SK-N-SH (cell line): ENCODE measurements at regions not wholly inside any gene's neighbourhood (a gene's known extent, or its start where the extent isn't known, plus 50 kb on each side); places are given as distances from the start of the nearest gene placed in this dataset.

ENCODE experiments used
- CTCF ChIA-PET: fragments of 300-600, 350-600 bp; formaldehyde crosslinking; extraction: SDS; loops from one replicate; lab custom pipeline; 2021; lab: Yijun Ruan, JAX
- POLR2A ChIA-PET: fragments of 350-600 bp; sonication (Branson Sonifier 250); formaldehyde crosslinking; extraction: SDS; loops from one replicate; lab custom pipeline; 2020; ENCODE audit warnings: antibody characterized with exemption, inconsistent platforms; lab: Yijun Ruan, JAX
- DNase-seq: peaks from one replicate; pipeline ENCODE4 v3.0.0; 2012
- H2AFZ ChIP-seq: fragments of 200-600 bp; sonication (generic); 2 replicates; pipeline ENCODE4 v1.8.1; 2016; ENCODE audit warnings: antibody characterized with exemption, mild to moderate bottlenecking, low read depth
- H3F3A ChIP-seq: fragments of 200-600 bp; sonication (generic); replicated peaks from 2 replicates; pipeline ENCODE3; 2016; ENCODE audit warnings: antibody characterized with exemption, mild to moderate bottlenecking; ENCODE audit not compliant: insufficient read depth
- H3K27ac ChIP-seq, 2 experiments: fragments of 200-500 bp in 1 of 2; fragments of 200-600 bp in 1 of 2; sonication (Bioruptor generic) in 1 of 2; sonication (generic), shearing (Covaris generic) in 1 of 2; 2 replicates each; pipeline versions ENCODE4 v1.5.1 to v1.6.1; 2014 to 2016; ENCODE audit warnings: low read depth in 2 of 2, inconsistent platforms in 1 of 2, low read length in 1 of 2, mild to moderate bottlenecking in 1 of 2, mixed read lengths in 1 of 2
- H3K27me3 ChIP-seq: fragments of 200-600 bp; sonication (generic), shearing (Covaris generic); 2 replicates; pipeline ENCODE4 v1.6.1; 2016; ENCODE audit warnings: mixed run types; ENCODE audit not compliant: insufficient read depth
- H3K36me3 ChIP-seq, 2 experiments: fragments of 200-500 bp in 1 of 2; fragments of 200-600 bp in 1 of 2; sonication (Bioruptor generic) in 1 of 2; sonication (generic) in 1 of 2; replicated peaks in 1 of 2; 2 replicates each; pipeline versions ENCODE3 to v1.5.1; 2014 to 2016; ENCODE audit warnings: low read length in 1 of 2, mild to moderate bottlenecking in 1 of 2; ENCODE audit not compliant: insufficient read depth in 2 of 2, control insufficient read depth in 1 of 2
- H3K4me1 ChIP-seq, 2 experiments: fragments of 200-500 bp in 1 of 2; fragments of 200-600 bp in 1 of 2; sonication (Bioruptor generic) in 1 of 2; sonication (generic), shearing (Covaris generic) in 1 of 2; 2 replicates each; pipeline versions ENCODE4 v1.5.1 to v1.6.1; 2014 to 2016; ENCODE audit warnings: low read depth in 1 of 2, low read length in 1 of 2, mixed run types in 1 of 2; ENCODE audit not compliant: insufficient read depth in 2 of 2, control insufficient read depth in 1 of 2
- H3K4me2 ChIP-seq: fragments of 200-600 bp; sonication (generic), shearing (Covaris generic); 2 replicates; pipeline ENCODE4 v1.6.1; 2017; ENCODE audit warnings: mixed run types
- H3K4me3 ChIP-seq, 2 experiments: fragments of 200-500 bp in 1 of 2; fragments of 200-600 bp in 1 of 2; sonication (Bioruptor generic) in 1 of 2; sonication (generic), shearing (Covaris generic) in 1 of 2; 2 replicates each; pipeline versions ENCODE4 v1.5.1 to v1.8.1; 2014 to 2016; ENCODE audit warnings: low read depth in 2 of 2, inconsistent platforms in 1 of 2, low read length in 1 of 2, mild to moderate bottlenecking in 1 of 2, mixed read lengths in 1 of 2, moderate library complexity in 1 of 2
- H3K79me2 ChIP-seq: fragments of 200-600 bp; sonication (generic); 2 replicates; pipeline ENCODE4 v1.8.1; 2017; ENCODE audit warnings: mild to moderate bottlenecking; ENCODE audit not compliant: insufficient read depth
- H3K9ac ChIP-seq: fragments of 200-600 bp; sonication (generic); 2 replicates; pipeline ENCODE4 v1.6.1; 2017; ENCODE audit warnings: mixed run types
- H3K9me2 ChIP-seq: fragments of 200-600 bp; sonication (generic); 2 replicates; pipeline ENCODE4 v1.6.1; 2017; ENCODE audit warnings: mixed run types
- H3K9me3 ChIP-seq: fragments of 200-600 bp; sonication (generic); 2 replicates; pipeline ENCODE4 v1.6.1; 2017; ENCODE audit warnings: mixed run types, mild to moderate bottlenecking, moderate library complexity
- H4K20me1 ChIP-seq: fragments of 200-600 bp; sonication (generic); 2 replicates; pipeline ENCODE4 v1.6.1; 2017; ENCODE audit warnings: mild to moderate bottlenecking, mixed run types; ENCODE audit not compliant: insufficient read depth
- EP300 ChIP-seq, 2 experiments: IDR thresholded peaks; 2 replicates each; pipeline versions ENCODE4 v1.4.0 to v1.6.1; 2012; ENCODE audit warnings: borderline replicate concordance in 1 of 2, low read depth in 1 of 2, low read length in 1 of 2
- FOSL2 ChIP-seq: IDR thresholded peaks from 2 replicates; pipeline ENCODE4 v1.4.0; 2012; ENCODE audit warnings: low read depth, mild to moderate bottlenecking, moderate library complexity, borderline replicate concordance
- FOXM1 ChIP-seq: IDR thresholded peaks from 2 replicates; pipeline ENCODE4 v1.4.0; 2012; ENCODE audit warnings: low read depth, mild to moderate bottlenecking
- GABPA ChIP-seq: IDR thresholded peaks from 2 replicates; pipeline ENCODE4 v1.4.0; 2012; ENCODE audit warnings: low read depth, mild to moderate bottlenecking
- GATA2 ChIP-seq: sonication (generic); formaldehyde crosslinking; IDR thresholded peaks from 2 replicates; pipeline ENCODE4 v1.5.0; 2020; ENCODE audit warnings: mild to moderate bottlenecking, missing genetic modification reagents
- MEF2A ChIP-seq: IDR thresholded peaks from 2 replicates; pipeline ENCODE4 v1.4.0; 2012; ENCODE audit warnings: low read depth, borderline replicate concordance
- NRF1 ChIP-seq: IDR thresholded peaks from 2 replicates; pipeline ENCODE4 v1.6.1; 2012; ENCODE audit warnings: low read depth, mild to moderate bottlenecking, low read length
- POLR2AphosphoS5 ChIP-seq: IDR thresholded peaks from 2 replicates; pipeline ENCODE4 v1.6.1; 2012; ENCODE audit warnings: low read depth, low read length
- RAD21 ChIP-seq: IDR thresholded peaks from 2 replicates; pipeline ENCODE4 v1.6.1; 2012; ENCODE audit warnings: mild to moderate bottlenecking, low read length
- RFX5 ChIP-seq: IDR thresholded peaks from 2 replicates; pipeline ENCODE4 v1.6.1; 2012; ENCODE audit warnings: mild to moderate bottlenecking, improper control_type of control experiment, low read length
- RXRA ChIP-seq: IDR thresholded peaks from 2 replicates; pipeline ENCODE4 v1.4.0; 2012; ENCODE audit warnings: low read depth, mild to moderate bottlenecking, borderline replicate concordance
- TAF1 ChIP-seq: IDR thresholded peaks from 2 replicates; pipeline ENCODE4 v1.6.1; 2012; ENCODE audit warnings: low read depth, mild to moderate bottlenecking, low read length, moderate library complexity, borderline replicate concordance
- TCF12 ChIP-seq: IDR thresholded peaks from 2 replicates; pipeline ENCODE4 v1.4.0; 2012
- TEAD4 ChIP-seq: IDR thresholded peaks from 2 replicates; pipeline ENCODE4 v1.4.0; 2012; ENCODE audit warnings: mild to moderate bottlenecking, borderline replicate concordance; ENCODE audit not compliant: insufficient read depth
- WGBS: methylation state at CpG from one replicate; pipeline ENCODE4 v1.1.6; 2017; ENCODE audit warnings: low lambda C conversion rate; 5-methylcytosine and 5-hydroxymethylcytosine counted together
- TF ChIP-seq, protein P1 (sequence below): IDR thresholded peaks from 2 replicates; pipeline ENCODE4 v1.4.0; 2012; ENCODE audit warnings: low read depth
- TF ChIP-seq, protein P2 (sequence below): IDR thresholded peaks from 2 replicates; pipeline ENCODE4 v1.6.1; 2012; ENCODE audit warnings: mild to moderate bottlenecking, low read depth, low read length, moderate library complexity
- TF ChIP-seq, protein P3 (sequence below): fragments of 150-350 bp; IDR thresholded peaks from 2 replicates; pipeline ENCODE4 v1.6.1; 2016; ENCODE audit warnings: mild to moderate bottlenecking, low read depth, low read length
- TF ChIP-seq, protein P4 (sequence below): IDR thresholded peaks from 2 replicates; pipeline ENCODE4 v1.4.0; 2012; ENCODE audit warnings: low read depth, borderline replicate concordance

DNA sequence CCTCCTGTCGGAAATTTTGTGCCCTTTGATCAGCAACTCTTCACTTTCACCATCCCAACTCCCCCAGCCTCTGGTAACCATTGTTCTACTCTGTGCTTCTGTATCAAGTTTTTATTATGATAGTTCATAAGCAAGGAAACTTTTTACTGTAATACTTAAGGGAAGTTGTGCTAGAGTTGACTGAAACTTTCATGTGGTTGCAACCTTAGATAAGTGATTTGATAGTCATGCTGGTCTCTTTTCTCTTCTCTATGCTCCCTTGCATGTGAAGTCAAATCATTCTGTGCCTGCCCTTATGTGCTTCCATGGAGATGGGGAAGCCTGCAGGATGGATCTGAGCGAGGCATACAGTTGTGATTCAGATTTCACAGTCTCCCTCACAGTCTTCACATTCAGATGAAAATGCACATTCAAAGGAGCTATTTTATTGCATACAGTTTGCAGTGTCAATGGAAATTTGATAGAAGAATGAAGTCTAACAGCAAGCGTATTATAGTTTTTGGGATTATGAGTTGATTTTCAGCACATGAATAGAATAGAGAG is 1428.3 kb upstream of the TENM3 start:
- 32% methylated on average over 3 of the region's 3 CpGs for WGBS
- Histone ChIP-seq H3K4me1 (no peaks in the 10 kb centered on the region), H3K36me3 (no peaks in the 10 kb centered on the region), H3K9me3 (no peaks in the 10 kb centered on the region), H3K79me2 (no peaks in the 10 kb centered on the region), H4K20me1 (no peaks in the 10 kb centered on the region), H3K9me2 (no peaks in the 10 kb centered on the region), H3K4me2 (no peak overlapping the region), H3K27ac (no peak overlapping the region), H3F3A (no peaks in the 10 kb centered on the region), H3K4me3 (no peak overlapping the region)
- POLR2A ChIA-PET, result no interaction called here
- DNase-seq, result no peak
- CTCF ChIA-PET, result no interaction called here
- no peak for TF ChIP-seq POLR2AphosphoS5
- no peak for TF ChIP-seq FOXM1
- TF ChIP-seq, protein P1, sequence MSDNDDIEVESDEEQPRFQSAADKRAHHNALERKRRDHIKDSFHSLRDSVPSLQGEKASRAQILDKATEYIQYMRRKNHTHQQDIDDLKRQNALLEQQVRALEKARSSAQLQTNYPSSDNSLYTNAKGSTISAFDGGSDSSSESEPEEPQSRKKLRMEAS, result no peak
- no peak for TF ChIP-seq FOSL2
- TF ChIP-seq, protein P2, sequence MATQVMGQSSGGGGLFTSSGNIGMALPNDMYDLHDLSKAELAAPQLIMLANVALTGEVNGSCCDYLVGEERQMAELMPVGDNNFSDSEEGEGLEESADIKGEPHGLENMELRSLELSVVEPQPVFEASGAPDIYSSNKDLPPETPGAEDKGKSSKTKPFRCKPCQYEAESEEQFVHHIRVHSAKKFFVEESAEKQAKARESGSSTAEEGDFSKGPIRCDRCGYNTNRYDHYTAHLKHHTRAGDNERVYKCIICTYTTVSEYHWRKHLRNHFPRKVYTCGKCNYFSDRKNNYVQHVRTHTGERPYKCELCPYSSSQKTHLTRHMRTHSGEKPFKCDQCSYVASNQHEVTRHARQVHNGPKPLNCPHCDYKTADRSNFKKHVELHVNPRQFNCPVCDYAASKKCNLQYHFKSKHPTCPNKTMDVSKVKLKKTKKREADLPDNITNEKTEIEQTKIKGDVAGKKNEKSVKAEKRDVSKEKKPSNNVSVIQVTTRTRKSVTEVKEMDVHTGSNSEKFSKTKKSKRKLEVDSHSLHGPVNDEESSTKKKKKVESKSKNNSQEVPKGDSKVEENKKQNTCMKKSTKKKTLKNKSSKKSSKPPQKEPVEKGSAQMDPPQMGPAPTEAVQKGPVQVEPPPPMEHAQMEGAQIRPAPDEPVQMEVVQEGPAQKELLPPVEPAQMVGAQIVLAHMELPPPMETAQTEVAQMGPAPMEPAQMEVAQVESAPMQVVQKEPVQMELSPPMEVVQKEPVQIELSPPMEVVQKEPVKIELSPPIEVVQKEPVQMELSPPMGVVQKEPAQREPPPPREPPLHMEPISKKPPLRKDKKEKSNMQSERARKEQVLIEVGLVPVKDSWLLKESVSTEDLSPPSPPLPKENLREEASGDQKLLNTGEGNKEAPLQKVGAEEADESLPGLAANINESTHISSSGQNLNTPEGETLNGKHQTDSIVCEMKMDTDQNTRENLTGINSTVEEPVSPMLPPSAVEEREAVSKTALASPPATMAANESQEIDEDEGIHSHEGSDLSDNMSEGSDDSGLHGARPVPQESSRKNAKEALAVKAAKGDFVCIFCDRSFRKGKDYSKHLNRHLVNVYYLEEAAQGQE, result no peak
- TF ChIP-seq GATA2 (CRISPR knock-in tag), result no peak
- TF ChIP-seq, all 33 proteins: peak for 0
- Histone ChIP-seq H3K27me3 (no peaks in the 10 kb centered on the region), H2AFZ (no peak overlapping the region), H3K9ac (no peak overlapping the region)

DNA sequence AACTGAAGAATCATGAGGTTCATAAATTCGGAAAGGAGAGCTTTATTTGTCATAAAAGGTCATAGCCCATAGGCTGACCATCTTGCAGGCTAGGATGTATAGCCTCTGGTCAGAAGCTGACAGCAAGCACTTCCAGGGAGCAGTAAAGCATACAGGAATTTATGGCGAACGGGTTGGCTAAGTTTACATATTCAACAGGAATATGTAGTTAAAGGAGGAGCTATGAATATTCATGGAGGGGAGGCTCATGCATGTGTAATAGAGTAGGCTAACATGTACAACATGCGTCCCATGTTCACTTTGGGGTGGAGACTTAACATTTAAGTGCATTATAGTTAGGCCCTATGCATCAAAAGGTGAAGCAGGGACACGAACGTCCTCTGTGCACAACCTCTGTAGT is 1425.7 kb upstream of the TENM3 start:
- TF ChIP-seq TEAD4, result no peak
- TF ChIP-seq RXRA, result no peak
- TF ChIP-seq RAD21, result no peak
- TF ChIP-seq RFX5, result no peak
- TF ChIP-seq TCF12, result no peak
- TF ChIP-seq TAF1, result no peak
- TF ChIP-seq, protein P3, sequence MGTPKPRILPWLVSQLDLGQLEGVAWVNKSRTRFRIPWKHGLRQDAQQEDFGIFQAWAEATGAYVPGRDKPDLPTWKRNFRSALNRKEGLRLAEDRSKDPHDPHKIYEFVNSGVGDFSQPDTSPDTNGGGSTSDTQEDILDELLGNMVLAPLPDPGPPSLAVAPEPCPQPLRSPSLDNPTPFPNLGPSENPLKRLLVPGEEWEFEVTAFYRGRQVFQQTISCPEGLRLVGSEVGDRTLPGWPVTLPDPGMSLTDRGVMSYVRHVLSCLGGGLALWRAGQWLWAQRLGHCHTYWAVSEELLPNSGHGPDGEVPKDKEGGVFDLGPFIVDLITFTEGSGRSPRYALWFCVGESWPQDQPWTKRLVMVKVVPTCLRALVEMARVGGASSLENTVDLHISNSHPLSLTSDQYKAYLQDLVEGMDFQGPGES, result no peak
- TF ChIP-seq, protein P4, sequence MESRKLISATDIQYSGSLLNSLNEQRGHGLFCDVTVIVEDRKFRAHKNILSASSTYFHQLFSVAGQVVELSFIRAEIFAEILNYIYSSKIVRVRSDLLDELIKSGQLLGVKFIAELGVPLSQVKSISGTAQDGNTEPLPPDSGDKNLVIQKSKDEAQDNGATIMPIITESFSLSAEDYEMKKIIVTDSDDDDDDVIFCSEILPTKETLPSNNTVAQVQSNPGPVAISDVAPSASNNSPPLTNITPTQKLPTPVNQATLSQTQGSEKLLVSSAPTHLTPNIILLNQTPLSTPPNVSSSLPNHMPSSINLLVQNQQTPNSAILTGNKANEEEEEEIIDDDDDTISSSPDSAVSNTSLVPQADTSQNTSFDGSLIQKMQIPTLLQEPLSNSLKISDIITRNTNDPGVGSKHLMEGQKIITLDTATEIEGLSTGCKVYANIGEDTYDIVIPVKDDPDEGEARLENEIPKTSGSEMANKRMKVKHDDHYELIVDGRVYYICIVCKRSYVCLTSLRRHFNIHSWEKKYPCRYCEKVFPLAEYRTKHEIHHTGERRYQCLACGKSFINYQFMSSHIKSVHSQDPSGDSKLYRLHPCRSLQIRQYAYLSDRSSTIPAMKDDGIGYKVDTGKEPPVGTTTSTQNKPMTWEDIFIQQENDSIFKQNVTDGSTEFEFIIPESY, result no peak
- TF ChIP-seq EP300 (IDR thresholded peaks at IDR 0.05; ENCODE audit: borderline replicate concordance in 1 of 2, low read depth in 1 of 2, low read length in 1 of 2), result no peak
- no peak for TF ChIP-seq POLR2AphosphoS5
- no peak for TF ChIP-seq FOXM1
- no peak for TF ChIP-seq GABPA
- no peak for TF ChIP-seq MEF2A
- no peak for TF ChIP-seq NRF1
- no peak overlapping the region for H3K27ac ChIP-seq
- POLR2A ChIA-PET, result no interaction called here
- H3K27me3 ChIP-seq, result no peaks in the 10 kb centered on the region
- DNase-seq, result no peak
- H3K4me2 ChIP-seq, result no peak overlapping the region
- H3K4me1 ChIP-seq, result no peaks in the 10 kb centered on the region
- H3K79me2 ChIP-seq, result no peaks in the 10 kb centered on the region
- no peaks in the 10 kb centered on the region for H4K20me1 ChIP-seq
- H3K36me3 ChIP-seq, result no peaks in the 10 kb centered on the region
- H3K9me2 ChIP-seq, result no peaks in the 10 kb centered on the region
- no peaks in the 10 kb centered on the region for H3K9me3 ChIP-seq
- CTCF ChIA-PET, result no interaction called here
- H3K4me3 ChIP-seq, result no peak overlapping the region
- H3F3A ChIP-seq, result no peaks in the 10 kb centered on the region
- H3K9ac ChIP-seq, result no peak overlapping the region
- no peak overlapping the region for H2AFZ ChIP-seq
- 40% methylated on average over 6 of the region's 6 CpGs for WGBS
